ENCODE measurements at regions not wholly inside any gene's neighbourhood (a gene's known extent, or its start where the extent isn't known, plus 50 kb on each side); places are given as distances from the start of the nearest gene placed in this dataset.

DNA sequence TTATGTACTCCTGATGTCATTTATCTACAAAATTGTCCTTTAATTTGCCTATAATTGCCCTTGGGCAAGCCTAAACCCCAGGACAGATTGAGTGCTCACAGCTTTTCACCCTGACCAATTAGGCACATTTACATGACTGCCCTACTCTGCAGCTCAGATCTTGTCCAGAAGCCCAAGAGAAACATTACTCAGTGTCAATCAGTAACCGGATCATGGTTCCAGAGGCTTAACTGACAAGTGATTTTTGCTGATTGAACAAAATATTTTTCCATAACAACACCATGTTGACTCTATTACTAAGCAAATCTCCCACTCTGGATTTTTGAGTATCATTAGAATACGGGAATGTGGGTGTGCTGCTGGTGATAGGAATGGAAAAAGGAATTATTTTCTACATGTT lies 465.4 kb upstream of the TNP1 start:
- no peak for TF ChIP-seq POLR2AphosphoS5 (IDR thresholded peaks at IDR 0.05)
- no peak for TF ChIP-seq CTCF (IDR thresholded peaks at IDR 0.05)
- no peak for TF ChIP-seq POLR2A (IDR thresholded peaks at IDR 0.05)
- no peak for DNase-seq (ENCODE audit: low spot score in 2 of 2)
- Histone ChIP-seq H3K36me3 (no peaks in the 10 kb centered on the region), H3K27ac (no peak overlapping the region), H3K27me3 (no peaks in the 10 kb centered on the region), H3K9me3 (no peaks in the 10 kb centered on the region), H3K4me3 (no peak overlapping the region), H3K4me1 (no peaks in the 10 kb centered on the region)
- intact Hi-C loops (cut with DNase I; ENCODE audit: low total_unique reads): no loop called here

DNA sequence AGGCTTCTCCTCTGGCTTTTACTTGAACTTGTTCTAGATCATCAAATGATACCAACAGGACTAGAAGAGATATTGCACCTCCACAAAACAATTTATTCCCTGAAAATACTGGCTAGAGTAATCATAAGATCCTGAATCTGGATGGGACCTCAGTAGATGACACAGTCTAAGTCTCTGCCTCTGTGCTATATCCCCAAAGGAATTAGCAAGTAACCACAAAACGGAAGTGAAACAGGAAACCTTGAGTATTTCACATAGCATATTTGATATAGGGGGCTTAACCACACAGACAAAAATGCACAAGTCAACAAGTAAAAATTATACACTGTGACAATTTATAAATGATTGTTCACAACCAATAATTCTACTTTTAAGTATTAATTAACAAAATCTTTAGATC lies 456.9 kb upstream of the TNP1 start:
- DNase-seq (ENCODE audit: low spot score in 2 of 2): no peak
- Histone ChIP-seq H3K27ac (no peak overlapping the region), H3K4me1 (no peaks in the 10 kb centered on the region), H3K4me3 (no peak overlapping the region), H3K9me3 (peaks cover 6 to 13% of the 10 kb centered on the region in 2 donors), H3K36me3 (no peaks in the 10 kb centered on the region), H3K27me3 (no peaks in the 10 kb centered on the region)
- intact Hi-C loops (cut with DNase I; ENCODE audit: low total_unique reads): no loop called here
- no peak for TF ChIP-seq POLR2A (IDR thresholded peaks at IDR 0.05)
- no peak for TF ChIP-seq CTCF (IDR thresholded peaks at IDR 0.05)
- TF ChIP-seq POLR2AphosphoS5 (IDR thresholded peaks at IDR 0.05): no peak

- Histone ChIP-seq H3K36me3 (no peaks in the 10 kb centered on the region), H3K9me3 (peaks cover 6 to 13% of the 10 kb centered on the region in 2 donors), H3K4me1 (no peaks in the 10 kb centered on the region), H3K27ac (no peak overlapping the region), H3K4me3 (no peak overlapping the region), H3K27me3 (no peaks in the 10 kb centered on the region)
- intact Hi-C loops (cut with DNase I; ENCODE audit: low total_unique reads): no loop called here
- TF ChIP-seq CTCF (IDR thresholded peaks at IDR 0.05) (no peak), POLR2A (IDR thresholded peaks at IDR 0.05) (no peak), POLR2AphosphoS5 (IDR thresholded peaks at IDR 0.05) (no peak)
- no peak for DNase-seq (ENCODE audit: low spot score in 2 of 2)
Observed at GRCh38 chr2:217314021-217314460, 454.2 kb upstream of the TNP1 start.

DNA sequence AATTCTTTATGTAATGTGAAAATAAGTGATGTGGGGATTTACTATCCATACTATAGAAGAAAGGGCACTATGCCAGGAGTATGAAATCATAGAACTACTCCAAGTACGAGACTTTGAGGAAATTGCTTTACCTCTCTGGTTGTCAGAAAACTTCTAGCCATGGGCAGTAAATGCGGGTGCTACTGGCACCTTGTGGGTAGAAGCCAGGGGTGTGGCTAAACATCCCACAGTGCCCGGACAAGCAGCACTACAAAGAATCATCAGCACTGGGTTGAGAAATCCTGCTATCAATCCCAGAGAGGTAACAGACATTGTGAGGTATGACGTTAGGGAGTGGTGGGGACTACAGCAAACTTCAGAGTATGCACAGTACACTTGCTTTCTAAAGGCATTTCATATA lies 453.5 kb upstream of the TNP1 start:
- no peaks in the 10 kb centered on the region for H3K27me3 ChIP-seq
- no peak overlapping the region for H3K27ac ChIP-seq
- intact Hi-C loops (cut with DNase I; ENCODE audit: low total_unique reads): loop anchor here (1.0 kb wide), 1 partner anchor 24 kb away; no protein-coding TSS in a partner anchor
- DNase-seq (ENCODE audit: low spot score in 2 of 2): no peak
- TF ChIP-seq POLR2A (IDR thresholded peaks at IDR 0.05) (no peak), CTCF (IDR thresholded peaks at IDR 0.05) (no peak), POLR2AphosphoS5 (IDR thresholded peaks at IDR 0.05) (no peak)
- no peaks in the 10 kb centered on the region for H3K4me1 ChIP-seq
- no peaks in the 10 kb centered on the region for H3K36me3 ChIP-seq
- H3K9me3 ChIP-seq: peaks cover 6 to 13% of the 10 kb centered on the region in 2 donors
- H3K4me3 ChIP-seq: no peak overlapping the region

DNA sequence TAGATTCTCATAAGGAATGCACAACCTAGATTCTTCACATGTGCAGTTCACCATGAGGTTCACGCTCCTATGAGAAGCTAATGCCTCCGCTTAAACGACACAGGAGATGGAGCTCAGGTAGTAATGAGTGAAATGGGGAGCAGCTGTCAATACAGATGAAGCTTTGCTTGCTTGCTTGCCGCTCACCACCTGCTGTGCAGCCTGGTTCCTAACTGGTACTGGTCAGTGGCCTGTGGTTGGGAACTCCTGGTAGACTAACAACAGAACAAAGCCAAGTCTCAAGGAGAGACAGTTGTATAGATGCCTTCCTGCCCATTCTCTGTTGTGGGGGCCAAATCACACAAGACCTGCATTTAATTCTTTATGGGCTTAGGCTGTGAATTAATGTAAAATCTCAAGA lies 449.2 kb upstream of the TNP1 start:
- DNase-seq (ENCODE audit: low spot score in 2 of 2): no peak
- Histone ChIP-seq H3K27me3 (no peaks in the 10 kb centered on the region), H3K27ac (no peak overlapping the region), H3K4me1 (no peaks in the 10 kb centered on the region), H3K9me3 (no peaks in the 10 kb centered on the region), H3K36me3 (no peaks in the 10 kb centered on the region), H3K4me3 (no peak overlapping the region)
- TF ChIP-seq POLR2AphosphoS5 (IDR thresholded peaks at IDR 0.05) (no peak), CTCF (IDR thresholded peaks at IDR 0.05) (no peak), POLR2A (IDR thresholded peaks at IDR 0.05) (no peak)
- intact Hi-C loops (cut with DNase I; ENCODE audit: low total_unique reads): no loop called here
